HCT116 (cell line): ENCODE measurements at regions not wholly inside any gene's neighbourhood (a gene's known extent, or its start where the extent isn't known, plus 50 kb on each side); places are given as distances from the start of the nearest gene placed in this dataset.

Experiments
- ATAC-seq: fragments of 200-7000 bp; cut with Tn5 transposase; 2 replicates; pipeline ENCODE4 v1.9.1; 2020; ENCODE audit warnings: mild to moderate bottlenecking, moderate library complexity
- BruUV-seq: library from RNA; stranded (reverse); fragments of 400-500 nt; replicated peaks from 2 replicates; lab custom pipeline; 2021; lab: Mats Ljungman, UMichigan
- CTCF ChIA-PET: fragments of 300-600 bp; sonication (Branson Sonifier 250); formaldehyde crosslinking; loops from one replicate; lab custom pipeline; 2021; ENCODE audit warnings: antibody characterized with exemption; lab: Charles Lee
- POLR2A ChIA-PET: fragments of 300-600, 350-600 bp; sonication (Branson Sonifier 250); formaldehyde crosslinking; loops from one replicate; lab custom pipeline; 2021; ENCODE audit warnings: antibody characterized with exemption; lab: Charles Lee
- RAD21 ChIA-PET, 2 experiments: fragments of 300-600 bp; sonication (Branson Sonifier 250); formaldehyde crosslinking; loops; one replicate each; lab custom pipeline; 2023; ENCODE audit warnings: low total read pairs in 2 of 2; ENCODE audit not compliant: uncharacterized antibody in 2 of 2, unreplicated experiment in 2 of 2, low non-redundant PET in 1 of 2; lab: Charles Lee
- DNase-seq: peaks from one replicate; pipeline ENCODE4 v3.0.0-alpha.2; 2010; ENCODE audit warnings: low read depth, low spot score
- H2AFZ ChIP-seq: fragments of 200-600 bp; shearing (Covaris generic), sonication (generic); 2 replicates; pipeline ENCODE4 v1.6.1; 2017; ENCODE audit warnings: low read depth, mixed run types, mixed read lengths, antibody characterized with exemption, low read length; ENCODE audit not compliant: poor library complexity, severe bottlenecking
- H3K27ac ChIP-seq: 2 replicates; pipeline ENCODE4 v1.5.1; 2012; ENCODE audit warnings: low read depth, low read length
- H3K27me3 ChIP-seq: fragments of 200-600 bp; sonication (generic); 2 replicates; pipeline ENCODE4 v1.6.1; 2016; ENCODE audit warnings: mixed run types, low read length, mixed read lengths; ENCODE audit not compliant: insufficient read depth
- H3K36me3 ChIP-seq, 2 experiments: fragments of 200-500 bp in 1 of 2; fragments of 200-600 bp in 1 of 2; sonication (Bioruptor generic) in 1 of 2; sonication (generic) in 1 of 2; 2 replicates each; pipeline versions ENCODE4 v1.5.1 to v1.6.1; 2014 to 2016; ENCODE audit warnings: low read length in 2 of 2, inconsistent platforms in 1 of 2, mixed read lengths in 1 of 2, mixed run types in 1 of 2; ENCODE audit not compliant: insufficient read depth in 2 of 2, control insufficient read depth in 1 of 2
- H3K4me1 ChIP-seq, 2 experiments: fragments of 200-600 bp in 1 of 2; sonication (generic) in 1 of 2; 2 replicates each; pipeline versions ENCODE4 v1.5.1 to v1.6.1; 2012 to 2017; ENCODE audit warnings: low read length in 2 of 2, inconsistent platforms in 1 of 2, mild to moderate bottlenecking in 1 of 2, mixed read lengths in 1 of 2, mixed run types in 1 of 2, moderate library complexity in 1 of 2; ENCODE audit not compliant: insufficient read depth in 2 of 2, control insufficient read depth in 1 of 2
- H3K4me2 ChIP-seq: fragments of 200-600 bp; sonication (generic); 2 replicates; pipeline ENCODE4 v1.6.1; 2017; ENCODE audit warnings: mixed run types, low read length, mixed read lengths
- H3K4me3 ChIP-seq, 2 experiments: fragments of 200-600 bp in 1 of 2; sonication (generic) in 1 of 2; replicated peaks in 1 of 2; 2 replicates each; pipeline ENCODE4 v1.5.1; 2011 to 2016; ENCODE audit warnings: low read length in 2 of 2, control low read depth in 1 of 2, low read depth in 1 of 2, mild to moderate bottlenecking in 1 of 2, mixed read lengths in 1 of 2, mixed run types in 1 of 2
- H3K79me2 ChIP-seq: fragments of 200-600 bp; sonication (generic); 2 replicates; pipeline ENCODE4 v1.6.1; 2017; ENCODE audit warnings: mild to moderate bottlenecking, mixed run types, low read length, moderate library complexity, mixed read lengths; ENCODE audit not compliant: insufficient read depth
- H3K9ac ChIP-seq: fragments of 200-600 bp; sonication (generic); 2 replicates; pipeline ENCODE4 v1.6.1; 2016; ENCODE audit warnings: low read length, mixed read lengths
- H3K9me2 ChIP-seq: fragments of 200-600 bp; sonication (generic), shearing (Covaris generic); 2 replicates; pipeline ENCODE4 v1.6.1; 2017; ENCODE audit warnings: mixed run types, mild to moderate bottlenecking, moderate library complexity; ENCODE audit not compliant: insufficient read depth
- H3K9me3 ChIP-seq, 2 experiments: fragments of 200-500 bp in 1 of 2; fragments of 200-600 bp in 1 of 2; sonication (Bioruptor generic) in 1 of 2; sonication (generic) in 1 of 2; 2 replicates each; pipeline ENCODE4 v1.6.1; 2014 to 2017; ENCODE audit warnings: low read length in 2 of 2, mixed read lengths in 2 of 2, inconsistent platforms in 1 of 2, low read depth in 1 of 2, mild to moderate bottlenecking in 1 of 2, mixed run types in 1 of 2, moderate library complexity in 1 of 2; ENCODE audit not compliant: control insufficient read depth in 1 of 2, insufficient read depth in 1 of 2
- H4K20me1 ChIP-seq: fragments of 200-600 bp; sonication (generic), shearing (Covaris generic); 2 replicates; pipeline ENCODE4 v1.6.1; 2017; ENCODE audit warnings: mixed run types, mild to moderate bottlenecking, moderate library complexity; ENCODE audit not compliant: insufficient read depth
- EZH2phosphoT487 ChIP-seq: fragments of 200-600 bp; IDR thresholded peaks from 2 replicates; pipeline ENCODE4 v1.6.1; 2018; ENCODE audit warnings: antibody characterized with exemption, borderline replicate concordance
- JUND ChIP-seq: IDR thresholded peaks from 2 replicates; pipeline ENCODE4 v1.6.1; 2012
- POLR2AphosphoS5 ChIP-seq: IDR thresholded peaks from 2 replicates; pipeline ENCODE4 v1.6.1; 2011; ENCODE audit warnings: mild to moderate bottlenecking, low read depth, low read length, moderate library complexity
- RAD21 ChIP-seq: IDR thresholded peaks from 2 replicates; pipeline ENCODE4 v1.6.1; 2012; ENCODE audit warnings: low read depth, mild to moderate bottlenecking
- SIN3A ChIP-seq: IDR thresholded peaks from 2 replicates; pipeline ENCODE4 v1.6.1; 2012; ENCODE audit warnings: low read depth
- YY1 ChIP-seq: IDR thresholded peaks from 2 replicates; pipeline ENCODE4 v1.6.1; 2011; ENCODE audit warnings: low read length, low read depth, moderate library complexity, mild to moderate bottlenecking; ENCODE audit not compliant: insufficient replicate concordance; ENCODE audit errors: extremely low read depth
- ZFX ChIP-seq: fragments of 450-650 bp; IDR thresholded peaks from 2 replicates; pipeline ENCODE4 v1.6.1; 2017
- intact Hi-C: fragments of 100-400 bp; cut with micrococcal nuclease; formaldehyde crosslinking; loops from 2 replicates; pipeline ENCODE4 v1.10.0; 2022
- TF ChIP-seq, protein P1 (sequence below), 3 experiments: fragments of 200-600 bp in 1 of 3; sonication (generic) in 1 of 3; IDR thresholded peaks in 2 of 3; conservative IDR thresholded peaks in 1 of 3; 2 replicates each; pipeline ENCODE4 v1.5.1; 2012 to 2017; ENCODE audit warnings: low read depth in 2 of 3, low read length in 2 of 3, antibody characterized with exemption in 1 of 3, borderline replicate concordance in 1 of 3, control low read depth in 1 of 3, mild to moderate bottlenecking in 1 of 3, mixed read lengths in 1 of 3, mixed run types in 1 of 3, moderate library complexity in 1 of 3; ENCODE audit not compliant: insufficient read depth in 1 of 3
- TF ChIP-seq, protein P2 (sequence below): IDR thresholded peaks from 2 replicates; pipeline ENCODE4 v1.6.1; 2012; ENCODE audit warnings: low read depth
- TF ChIP-seq, protein P3 (sequence below): IDR thresholded peaks from 2 replicates; pipeline ENCODE4 v1.6.1; 2012
- TF ChIP-seq, protein P4 (sequence below): IDR thresholded peaks from 2 replicates; pipeline ENCODE4 v1.6.1; 2012

DNA sequence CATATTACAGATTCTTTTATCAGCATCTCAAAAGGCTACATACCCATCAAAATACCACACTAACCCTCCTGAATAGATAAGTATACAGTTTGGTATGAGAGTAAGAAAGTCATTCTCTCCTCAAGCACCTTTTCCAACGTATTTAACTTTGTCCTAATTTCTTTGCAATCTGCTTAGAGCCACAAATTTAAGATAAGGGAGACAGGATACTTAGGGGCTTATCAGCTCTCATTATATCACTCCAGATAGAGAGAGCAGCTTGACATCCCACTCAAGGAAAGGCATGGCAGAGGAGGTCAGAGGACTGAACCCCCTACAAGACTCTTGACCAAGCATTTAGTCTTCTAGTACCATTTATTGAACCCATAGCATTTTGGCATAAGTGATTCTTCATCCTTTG lies 262.4 kb downstream of the ADGRA3 start:
- no peaks in the 10 kb centered on the region for H3K79me2 ChIP-seq
- no peak overlapping the region for H2AFZ ChIP-seq
- intact Hi-C loops: no loop called here
- ATAC-seq (no peak), DNase-seq (no peak)
- no TSS peak for BruUV-seq
- TF ChIP-seq, protein P1, sequence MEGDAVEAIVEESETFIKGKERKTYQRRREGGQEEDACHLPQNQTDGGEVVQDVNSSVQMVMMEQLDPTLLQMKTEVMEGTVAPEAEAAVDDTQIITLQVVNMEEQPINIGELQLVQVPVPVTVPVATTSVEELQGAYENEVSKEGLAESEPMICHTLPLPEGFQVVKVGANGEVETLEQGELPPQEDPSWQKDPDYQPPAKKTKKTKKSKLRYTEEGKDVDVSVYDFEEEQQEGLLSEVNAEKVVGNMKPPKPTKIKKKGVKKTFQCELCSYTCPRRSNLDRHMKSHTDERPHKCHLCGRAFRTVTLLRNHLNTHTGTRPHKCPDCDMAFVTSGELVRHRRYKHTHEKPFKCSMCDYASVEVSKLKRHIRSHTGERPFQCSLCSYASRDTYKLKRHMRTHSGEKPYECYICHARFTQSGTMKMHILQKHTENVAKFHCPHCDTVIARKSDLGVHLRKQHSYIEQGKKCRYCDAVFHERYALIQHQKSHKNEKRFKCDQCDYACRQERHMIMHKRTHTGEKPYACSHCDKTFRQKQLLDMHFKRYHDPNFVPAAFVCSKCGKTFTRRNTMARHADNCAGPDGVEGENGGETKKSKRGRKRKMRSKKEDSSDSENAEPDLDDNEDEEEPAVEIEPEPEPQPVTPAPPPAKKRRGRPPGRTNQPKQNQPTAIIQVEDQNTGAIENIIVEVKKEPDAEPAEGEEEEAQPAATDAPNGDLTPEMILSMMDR (IDR thresholded peaks at IDR 0.05 in 2 of 3, conservative IDR thresholded peaks at IDR 0.05 in 1 of 3; ENCODE audit: borderline replicate concordance in 1 of 3, insufficient read depth in 1 of 3, low read depth in 2 of 3, low read length in 2 of 3): no peak
- no peak for TF ChIP-seq EZH2phosphoT487
- H3K4me1 ChIP-seq: no peaks in the 10 kb centered on the region
- H3K4me3 ChIP-seq: no peak overlapping the region
- ChIA-PET POLR2A (no interaction called here), CTCF (no interaction called here), RAD21 (no interaction called here)
- H3K27ac ChIP-seq: no peak overlapping the region
- no peaks in the 10 kb centered on the region for H3K36me3 ChIP-seq
- H3K9me2 ChIP-seq: no peaks in the 10 kb centered on the region
- no peak overlapping the region for H3K4me2 ChIP-seq
- no peaks in the 10 kb centered on the region for H4K20me1 ChIP-seq
- H3K27me3 ChIP-seq: peaks cover 8% of the 10 kb centered on the region; the same call in 1 of the 2 replicates
- no peaks in the 10 kb centered on the region for H3K9me3 ChIP-seq
- H3K9ac ChIP-seq: no peak overlapping the region

DNA sequence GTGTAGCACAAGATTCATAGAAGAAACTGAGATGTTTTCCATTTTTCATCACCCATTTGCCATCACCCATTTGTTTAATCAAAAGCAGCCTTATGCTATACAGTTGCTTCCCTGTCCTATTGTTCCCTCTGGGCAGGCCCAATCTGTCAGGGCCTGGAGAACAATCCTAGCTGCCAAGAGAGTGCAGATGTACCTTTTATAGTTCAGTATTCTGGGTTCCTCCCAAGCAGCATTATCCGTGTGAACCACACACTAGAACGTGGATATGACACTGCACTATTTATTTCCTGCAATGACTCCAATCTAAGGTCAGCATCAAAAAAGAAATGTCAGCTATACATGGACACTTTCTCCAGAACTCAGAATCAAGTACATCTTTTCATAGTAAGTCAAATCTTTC lies 269.0 kb downstream of the ADGRA3 start:
- DNase-seq (no peak), ATAC-seq (no peak)
- no peak overlapping the region for H3K4me3 ChIP-seq
- CTCF ChIA-PET: interaction anchor here (0.6 kb wide), 1 partner anchor 10 kb away, joined by 3 read pairs; no protein-coding TSS in a partner anchor
- intact Hi-C loops: no loop called here
- H2AFZ ChIP-seq: no peak overlapping the region
- POLR2A ChIA-PET: no interaction called here
- H4K20me1 ChIP-seq: no peaks in the 10 kb centered on the region
- no peaks in the 10 kb centered on the region for H3K4me1 ChIP-seq
- no peaks in the 10 kb centered on the region for H3K36me3 ChIP-seq
- no peaks in the 10 kb centered on the region for H3K9me3 ChIP-seq
- no peak overlapping the region for H3K4me2 ChIP-seq
- no peaks in the 10 kb centered on the region for H3K9me2 ChIP-seq
- no peaks in the 10 kb centered on the region for H3K27me3 ChIP-seq
- H3K9ac ChIP-seq: no peak overlapping the region
- H3K27ac ChIP-seq: no peak overlapping the region
- no peaks in the 10 kb centered on the region for H3K79me2 ChIP-seq
- RAD21 ChIA-PET: no interaction called here
- BruUV-seq: no TSS peak
- TF ChIP-seq JUND: no peak
- TF ChIP-seq EZH2phosphoT487: no peak
- TF ChIP-seq, protein P2, sequence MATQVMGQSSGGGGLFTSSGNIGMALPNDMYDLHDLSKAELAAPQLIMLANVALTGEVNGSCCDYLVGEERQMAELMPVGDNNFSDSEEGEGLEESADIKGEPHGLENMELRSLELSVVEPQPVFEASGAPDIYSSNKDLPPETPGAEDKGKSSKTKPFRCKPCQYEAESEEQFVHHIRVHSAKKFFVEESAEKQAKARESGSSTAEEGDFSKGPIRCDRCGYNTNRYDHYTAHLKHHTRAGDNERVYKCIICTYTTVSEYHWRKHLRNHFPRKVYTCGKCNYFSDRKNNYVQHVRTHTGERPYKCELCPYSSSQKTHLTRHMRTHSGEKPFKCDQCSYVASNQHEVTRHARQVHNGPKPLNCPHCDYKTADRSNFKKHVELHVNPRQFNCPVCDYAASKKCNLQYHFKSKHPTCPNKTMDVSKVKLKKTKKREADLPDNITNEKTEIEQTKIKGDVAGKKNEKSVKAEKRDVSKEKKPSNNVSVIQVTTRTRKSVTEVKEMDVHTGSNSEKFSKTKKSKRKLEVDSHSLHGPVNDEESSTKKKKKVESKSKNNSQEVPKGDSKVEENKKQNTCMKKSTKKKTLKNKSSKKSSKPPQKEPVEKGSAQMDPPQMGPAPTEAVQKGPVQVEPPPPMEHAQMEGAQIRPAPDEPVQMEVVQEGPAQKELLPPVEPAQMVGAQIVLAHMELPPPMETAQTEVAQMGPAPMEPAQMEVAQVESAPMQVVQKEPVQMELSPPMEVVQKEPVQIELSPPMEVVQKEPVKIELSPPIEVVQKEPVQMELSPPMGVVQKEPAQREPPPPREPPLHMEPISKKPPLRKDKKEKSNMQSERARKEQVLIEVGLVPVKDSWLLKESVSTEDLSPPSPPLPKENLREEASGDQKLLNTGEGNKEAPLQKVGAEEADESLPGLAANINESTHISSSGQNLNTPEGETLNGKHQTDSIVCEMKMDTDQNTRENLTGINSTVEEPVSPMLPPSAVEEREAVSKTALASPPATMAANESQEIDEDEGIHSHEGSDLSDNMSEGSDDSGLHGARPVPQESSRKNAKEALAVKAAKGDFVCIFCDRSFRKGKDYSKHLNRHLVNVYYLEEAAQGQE: no peak
- TF ChIP-seq RAD21: no peak
- TF ChIP-seq, protein P3, sequence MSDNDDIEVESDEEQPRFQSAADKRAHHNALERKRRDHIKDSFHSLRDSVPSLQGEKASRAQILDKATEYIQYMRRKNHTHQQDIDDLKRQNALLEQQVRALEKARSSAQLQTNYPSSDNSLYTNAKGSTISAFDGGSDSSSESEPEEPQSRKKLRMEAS: no peak
- TF ChIP-seq, protein P4, sequence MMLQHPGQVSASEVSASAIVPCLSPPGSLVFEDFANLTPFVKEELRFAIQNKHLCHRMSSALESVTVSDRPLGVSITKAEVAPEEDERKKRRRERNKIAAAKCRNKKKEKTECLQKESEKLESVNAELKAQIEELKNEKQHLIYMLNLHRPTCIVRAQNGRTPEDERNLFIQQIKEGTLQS: no peak
- no peak for TF ChIP-seq ZFX
- no peak for TF ChIP-seq YY1
- TF ChIP-seq POLR2AphosphoS5: no peak
- TF ChIP-seq, protein P1 (IDR thresholded peaks at IDR 0.05 in 2 of 3, conservative IDR thresholded peaks at IDR 0.05 in 1 of 3; ENCODE audit: borderline replicate concordance in 1 of 3, insufficient read depth in 1 of 3, low read depth in 2 of 3, low read length in 2 of 3): no peak
- TF ChIP-seq SIN3A: no peak
